PC-9 (cell line): ENCODE measurements at regions not wholly inside any gene's neighbourhood (a gene's known extent, or its start where the extent isn't known, plus 50 kb on each side); places are given as distances from the start of the nearest gene placed in this dataset.

Source experiments
- CTCF ChIP-seq: fragments of 200-600 bp; sonication (generic); conservative IDR thresholded peaks from 2 replicates; pipeline ENCODE4 v1.6.1; 2017; ENCODE audit warnings: mixed run types, antibody characterized with exemption, mild to moderate bottlenecking, moderate library complexity
- EZH2 ChIP-seq: fragments of 200-600 bp; sonication (generic); IDR thresholded peaks from 2 replicates; pipeline ENCODE4 v1.8.0; 2017; ENCODE audit warnings: antibody characterized with exemption, low read depth

GRCh38 chr10:29048506-29048905 is 240.4 kb upstream of the LYZL1 start:
- TF ChIP-seq CTCF (no peak), EZH2 (no peak)
